GM19035 (cell line): ENCODE measurements at regions not wholly inside any gene's neighbourhood (a gene's known extent, or its start where the extent isn't known, plus 50 kb on each side); places are given as distances from the start of the nearest gene placed in this dataset.

Source experiments
- ATAC-seq: cut with Tn5 transposase; IDR thresholded peaks from one replicate; pipeline ENCODE4 v1.9.1; 2021; ENCODE audit not compliant: unreplicated experiment

DNA sequence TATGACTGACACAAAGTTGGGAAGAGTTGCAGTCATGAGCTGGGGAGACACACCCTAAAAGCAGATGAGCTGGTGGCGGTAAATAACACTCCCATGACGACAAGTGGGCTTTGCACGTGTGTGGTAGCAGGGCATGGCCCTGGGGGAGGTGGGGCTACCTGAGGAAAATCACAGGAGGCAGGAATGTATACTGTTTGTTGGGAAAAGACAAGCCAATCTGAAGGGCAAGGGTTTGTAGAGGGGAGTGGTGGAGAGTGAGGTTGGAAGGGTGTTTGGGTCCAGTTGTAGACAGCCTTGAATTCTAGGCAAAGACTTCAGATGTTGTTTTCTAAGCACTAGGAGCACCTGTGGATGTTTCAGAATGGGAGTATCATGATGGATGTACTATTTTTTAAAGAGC, 151.6 kb downstream of the TM9SF2 start:
- ATAC-seq, result no peak

DNA sequence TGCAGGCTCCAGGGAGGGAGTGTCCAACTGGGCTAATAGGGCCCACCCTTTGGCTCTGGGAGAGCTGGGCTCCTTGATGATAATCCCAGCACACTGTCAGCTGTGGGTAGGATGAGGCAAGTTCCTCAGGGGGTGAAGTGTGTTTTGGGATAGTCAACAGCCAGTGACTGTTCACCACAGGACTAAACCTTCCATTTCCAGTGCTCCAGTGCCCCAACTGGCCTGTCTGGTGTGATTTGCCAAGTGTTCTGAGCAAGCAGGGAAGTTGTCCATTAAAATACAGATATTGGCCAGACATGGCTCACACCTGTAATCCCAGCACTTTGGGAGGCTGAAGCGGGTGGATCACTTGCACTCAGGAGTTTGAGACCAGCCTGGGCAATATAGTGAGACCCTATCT, 150.9 kb downstream of the TM9SF2 start:
- no peak for ATAC-seq

- no peak for ATAC-seq
Measured at GRCh38 chr13:99651016-99651415, 149.7 kb downstream of the TM9SF2 start.

DNA sequence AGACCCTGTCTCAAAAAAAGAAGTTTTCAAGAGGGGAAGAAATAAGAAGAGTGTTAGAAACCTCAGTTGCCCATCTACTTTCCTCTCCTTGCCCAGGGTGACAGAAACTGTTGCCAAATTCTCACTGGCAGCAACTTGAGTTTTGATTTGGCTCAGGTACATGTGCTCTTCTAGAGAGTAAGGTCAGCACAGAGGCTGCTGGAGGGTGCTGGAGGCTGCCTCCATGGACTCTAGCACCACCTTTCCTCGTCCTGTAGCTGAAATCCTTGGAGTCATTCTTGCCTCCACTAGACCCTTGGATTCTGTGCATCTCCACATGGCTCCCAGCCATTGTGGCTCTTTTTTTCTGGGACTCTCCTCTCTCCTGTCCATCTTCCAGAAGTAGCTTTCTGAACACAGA, 149.1 kb downstream of the TM9SF2 start:
- ATAC-seq, result no peak

- ATAC-seq, result no peak
Measured at GRCh38 chr13:99648927-99649326, 147.7 kb downstream of the TM9SF2 start.

- no peak for ATAC-seq
Measured at GRCh38 chr13:99648066-99648665, 146.9 kb downstream of the TM9SF2 start.

GRCh38 chr13:99647596-99647985, 146.3 kb downstream of the TM9SF2 start:
- ATAC-seq, result no peak

- ATAC-seq, result no peak
Measured at GRCh38 chr13:99646866-99647595, 145.8 kb downstream of the TM9SF2 start.

DNA sequence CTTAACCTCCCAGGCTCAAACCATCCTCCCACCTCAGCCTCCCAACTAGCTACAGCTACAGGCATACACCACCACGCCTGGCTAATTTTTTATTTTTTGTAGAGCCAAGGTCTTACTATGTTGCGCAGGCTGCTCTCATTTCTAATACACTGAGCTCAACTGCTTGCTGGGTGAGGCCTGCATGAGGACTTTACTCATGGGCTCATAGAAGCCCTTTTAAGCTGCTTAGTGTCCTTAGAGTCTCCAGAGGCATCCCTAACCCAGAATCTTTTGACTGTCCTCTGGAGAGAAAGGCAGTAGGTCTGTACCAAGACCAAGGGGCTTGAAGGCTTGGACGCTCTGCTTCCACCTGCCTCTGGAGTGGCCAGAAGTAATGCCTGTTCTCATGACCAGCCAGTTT, 141.6 kb downstream of the TM9SF2 start:
- ATAC-seq, result no peak

DNA sequence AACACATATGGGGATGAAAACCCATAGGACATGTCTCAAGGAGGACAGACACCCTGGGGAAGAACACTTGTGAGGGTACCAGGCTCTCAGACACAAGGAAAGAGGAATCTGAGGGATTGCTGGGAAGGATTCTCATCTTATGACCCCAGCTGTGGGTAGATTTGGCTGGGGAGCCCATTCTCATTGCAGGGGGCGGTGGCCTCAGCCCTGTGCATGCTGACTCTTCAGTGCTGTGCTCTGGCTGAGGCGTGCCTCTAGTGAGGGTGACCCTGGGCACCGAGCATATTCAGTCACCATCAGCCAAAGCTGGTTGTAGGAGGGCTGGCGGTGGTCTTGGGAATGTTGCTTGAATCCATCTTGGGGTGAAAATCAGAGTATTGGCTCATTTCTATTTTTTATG, 140.7 kb downstream of the TM9SF2 start:
- ATAC-seq, result no peak

DNA sequence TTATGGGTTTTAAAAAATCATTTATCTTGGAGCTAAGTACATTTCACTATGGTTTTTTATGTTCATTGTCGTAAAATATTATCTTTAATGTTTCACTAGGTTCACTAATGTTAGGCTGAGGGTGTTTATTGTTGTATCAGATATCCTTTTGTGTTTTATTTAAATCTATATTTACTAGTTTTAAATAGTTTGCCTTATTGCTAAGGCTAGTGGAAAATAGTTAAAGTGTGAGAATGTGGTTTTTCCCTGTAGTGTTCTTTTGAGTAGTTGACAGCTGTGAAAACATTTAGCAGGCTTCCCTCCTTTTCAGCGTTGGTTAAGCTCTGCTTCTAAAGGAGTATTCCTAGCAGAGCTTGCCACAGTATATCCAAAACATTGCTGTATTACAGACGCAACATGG, 139.0 kb downstream of the TM9SF2 start:
- ATAC-seq, result no peak

DNA sequence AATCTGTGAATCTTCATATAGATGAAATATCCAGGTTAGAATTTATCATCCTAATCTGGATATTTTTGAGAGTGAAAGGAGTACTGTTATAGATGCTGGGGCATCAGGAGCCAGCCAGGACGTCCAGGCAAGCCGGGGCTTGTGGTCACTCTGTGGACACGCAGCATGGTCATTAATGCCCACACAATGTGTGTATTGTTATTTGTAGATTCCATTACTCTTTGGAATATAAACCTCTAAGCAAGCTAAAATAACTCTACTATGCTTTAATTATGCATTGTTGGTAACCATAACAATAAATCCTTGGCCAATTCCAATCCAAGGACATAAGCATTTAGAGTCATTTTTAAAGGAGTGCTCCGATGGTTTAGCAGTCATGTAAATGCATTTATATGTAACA, 137.9 kb downstream of the TM9SF2 start:
- ATAC-seq, result no peak

DNA sequence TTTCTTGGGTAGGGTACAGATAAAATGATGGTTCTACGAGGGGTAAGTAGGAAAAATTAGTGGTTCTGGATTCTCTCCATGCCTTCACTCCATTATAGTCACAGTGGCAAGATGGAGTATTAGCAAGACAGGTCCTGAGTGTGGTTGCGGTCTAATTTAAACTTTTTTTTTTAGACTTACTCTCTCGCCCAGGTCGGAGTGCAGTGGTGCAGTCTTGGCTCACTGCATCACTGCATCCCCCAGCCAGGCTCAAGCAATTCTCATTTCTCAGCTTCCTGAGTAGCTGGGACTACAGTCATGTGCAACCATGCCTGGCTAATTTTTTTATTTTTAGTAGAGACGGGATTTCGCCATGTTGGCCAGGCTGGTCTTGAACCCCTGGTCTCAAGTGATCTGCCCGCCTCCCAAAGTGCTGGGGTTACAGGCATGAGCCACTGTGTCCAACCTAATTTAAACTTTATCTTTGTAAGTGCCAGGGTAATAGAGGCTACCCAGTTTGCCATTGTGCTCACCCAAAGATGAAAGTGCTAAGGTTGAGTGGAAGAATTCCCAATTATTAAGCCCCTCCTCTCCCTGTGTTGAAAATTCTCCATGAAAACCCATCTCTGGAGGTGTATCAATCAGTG, 135.6 kb downstream of the TM9SF2 start:
- ATAC-seq, result no peak

DNA sequence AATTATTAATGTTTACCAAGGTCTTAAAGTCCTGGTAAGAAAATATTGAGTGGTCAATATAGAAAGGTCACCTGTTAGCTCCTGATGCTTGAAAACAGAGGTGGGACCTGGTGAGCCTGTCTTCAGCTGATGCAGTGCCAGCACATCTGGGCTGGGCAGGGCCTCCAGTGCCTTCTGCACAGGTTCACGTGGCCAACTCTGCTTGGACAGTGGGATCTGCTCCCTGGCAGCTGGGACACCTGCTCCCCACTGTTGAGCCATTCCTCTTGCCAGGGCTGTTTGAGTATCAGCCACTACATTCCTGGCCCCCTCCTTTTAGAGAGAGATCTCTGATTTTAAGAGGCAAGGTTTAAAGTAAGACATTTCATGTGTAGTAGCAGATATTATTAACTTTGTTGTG, 135.0 kb downstream of the TM9SF2 start:
- ATAC-seq, result no peak

- ATAC-seq, result no peak
Measured at GRCh38 chr13:99634672-99635071, 133.4 kb downstream of the TM9SF2 start.

DNA sequence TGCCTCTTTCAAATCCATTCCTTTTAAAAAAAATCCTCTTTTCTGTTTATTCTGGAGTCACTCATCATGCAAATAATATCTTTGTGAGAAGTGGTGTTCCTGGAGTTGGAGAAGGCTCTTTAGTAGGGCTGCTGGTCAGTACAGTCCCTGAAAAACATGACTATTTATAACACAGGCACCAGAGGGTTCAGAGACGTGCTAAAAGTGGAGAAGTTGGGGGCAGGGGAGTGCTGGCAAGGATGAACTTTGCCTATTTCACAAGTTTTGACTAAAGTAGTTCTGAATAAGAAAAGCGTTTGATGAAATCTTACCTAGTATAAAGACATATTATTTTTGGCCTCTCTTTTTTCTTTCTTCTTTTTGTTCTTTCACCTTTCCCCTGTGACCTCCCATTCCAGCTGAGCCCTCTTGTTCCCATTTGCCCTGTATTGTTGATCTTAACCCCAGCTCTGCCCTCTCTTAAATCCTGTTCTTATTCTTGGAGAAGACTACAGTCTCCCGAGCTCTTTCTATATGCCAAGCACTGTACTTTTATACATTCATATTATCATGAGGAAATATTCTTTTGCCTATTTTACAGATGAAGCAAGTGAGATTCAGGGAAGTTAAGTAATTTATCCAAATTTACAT, 129.1 kb downstream of the TM9SF2 start:
- ATAC-seq, result no peak

- no peak for ATAC-seq
Measured at GRCh38 chr13:99629641-99630040, 128.4 kb downstream of the TM9SF2 start.

GRCh38 chr13:99628442-99628841, 127.2 kb downstream of the TM9SF2 start:
- ATAC-seq, result no peak

DNA sequence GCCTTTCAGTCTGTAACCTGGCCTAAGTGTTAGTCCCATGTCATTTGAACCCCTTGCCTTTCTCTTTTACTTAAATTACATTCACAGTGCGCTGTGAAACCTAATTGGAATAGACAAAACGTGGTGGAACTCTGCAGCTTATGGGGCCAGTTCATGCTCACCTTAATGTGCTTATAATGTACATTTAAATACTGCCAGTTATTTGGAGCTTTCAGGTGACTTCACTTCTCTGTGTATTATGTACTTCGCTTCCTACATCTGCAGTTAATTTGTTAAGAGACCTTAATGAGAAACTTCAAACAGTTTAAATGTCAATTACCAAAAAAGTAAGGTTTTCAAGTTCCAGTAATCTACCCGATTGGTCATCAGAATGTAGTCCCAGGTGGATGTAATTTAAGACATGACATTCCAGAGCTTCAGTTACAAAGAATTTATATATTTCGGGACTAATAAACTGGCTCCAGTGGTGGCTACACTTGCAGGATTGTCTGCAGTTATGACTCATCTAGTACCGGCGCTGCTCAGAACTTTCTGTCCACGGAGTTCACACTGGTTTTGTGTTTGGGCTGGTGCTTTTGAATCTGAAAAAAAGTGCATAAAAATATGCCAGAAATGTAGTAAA, 125.3 kb downstream of the TM9SF2 start:
- ATAC-seq, result no peak

- no peak for ATAC-seq
Measured at GRCh38 chr13:99624936-99625540, 123.8 kb downstream of the TM9SF2 start.

DNA sequence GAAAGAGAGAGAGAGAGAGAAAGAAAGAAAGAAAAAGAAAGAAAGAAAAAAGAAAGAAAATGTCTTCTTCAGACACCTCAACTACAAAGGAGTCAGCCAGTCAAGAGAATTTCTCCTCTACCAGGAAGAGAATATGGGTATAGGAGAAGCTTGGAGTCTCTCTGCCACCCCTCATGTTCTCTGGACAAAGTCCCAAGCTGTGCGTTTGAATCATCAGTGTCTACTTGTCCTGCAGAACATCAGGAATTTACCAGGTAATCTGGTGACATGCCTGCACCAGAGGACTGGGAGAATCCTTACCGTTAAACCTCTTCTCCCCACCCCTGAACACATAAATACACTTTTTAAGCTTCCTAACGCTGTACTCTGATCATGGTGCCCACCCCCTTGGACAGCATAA, 119.5 kb downstream of the TM9SF2 start:
- ATAC-seq, result no peak
